GM06990 (cell line): ENCODE measurements at regions not wholly inside any gene's neighbourhood (a gene's known extent, or its start where the extent isn't known, plus 50 kb on each side); places are given as distances from the start of the nearest gene placed in this dataset.

Experiments
- DNase-seq: peaks from one replicate; pipeline ENCODE4 v3.0.0-alpha.2; 2011; ENCODE audit not compliant: insufficient read length; ENCODE audit errors: extremely low read depth
- H3K27me3 ChIP-seq: replicated peaks from 2 replicates; pipeline ENCODE4 v1.6.0; 2011; ENCODE audit warnings: low read length; ENCODE audit not compliant: control insufficient read depth, insufficient read depth
- H3K36me3 ChIP-seq: 2 replicates; pipeline ENCODE4 v1.5.1; 2011; ENCODE audit warnings: low read length; ENCODE audit not compliant: control insufficient read depth, insufficient read depth
- H3K4me3 ChIP-seq: replicated peaks from 2 replicates; pipeline ENCODE4 v1.5.1; 2011; ENCODE audit warnings: low read depth, mild to moderate bottlenecking, control low read depth, low read length
- TF ChIP-seq, protein P1 (sequence below): IDR thresholded peaks from 2 replicates; pipeline ENCODE4 v1.5.1; 2011; ENCODE audit warnings: low read length, control low read depth, mild to moderate bottlenecking, inconsistent platforms; ENCODE audit not compliant: insufficient read depth, poor library complexity, severe bottlenecking

- Histone ChIP-seq H3K36me3 (no peaks in the 10 kb centered on the region), H3K4me3 (no peak overlapping the region), H3K27me3 (no peaks in the 10 kb centered on the region)
- TF ChIP-seq, protein P1, sequence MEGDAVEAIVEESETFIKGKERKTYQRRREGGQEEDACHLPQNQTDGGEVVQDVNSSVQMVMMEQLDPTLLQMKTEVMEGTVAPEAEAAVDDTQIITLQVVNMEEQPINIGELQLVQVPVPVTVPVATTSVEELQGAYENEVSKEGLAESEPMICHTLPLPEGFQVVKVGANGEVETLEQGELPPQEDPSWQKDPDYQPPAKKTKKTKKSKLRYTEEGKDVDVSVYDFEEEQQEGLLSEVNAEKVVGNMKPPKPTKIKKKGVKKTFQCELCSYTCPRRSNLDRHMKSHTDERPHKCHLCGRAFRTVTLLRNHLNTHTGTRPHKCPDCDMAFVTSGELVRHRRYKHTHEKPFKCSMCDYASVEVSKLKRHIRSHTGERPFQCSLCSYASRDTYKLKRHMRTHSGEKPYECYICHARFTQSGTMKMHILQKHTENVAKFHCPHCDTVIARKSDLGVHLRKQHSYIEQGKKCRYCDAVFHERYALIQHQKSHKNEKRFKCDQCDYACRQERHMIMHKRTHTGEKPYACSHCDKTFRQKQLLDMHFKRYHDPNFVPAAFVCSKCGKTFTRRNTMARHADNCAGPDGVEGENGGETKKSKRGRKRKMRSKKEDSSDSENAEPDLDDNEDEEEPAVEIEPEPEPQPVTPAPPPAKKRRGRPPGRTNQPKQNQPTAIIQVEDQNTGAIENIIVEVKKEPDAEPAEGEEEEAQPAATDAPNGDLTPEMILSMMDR = no peak
- DNase-seq = no peak
Observed at GRCh38 chr1:163439471-163439870, 117.7 kb downstream of the NUF2 start.

GRCh38 chr1:163440090-163440489 lies 118.3 kb downstream of the NUF2 start:
- no peak overlapping the region for H3K4me3 ChIP-seq
- H3K27me3 ChIP-seq = no peaks in the 10 kb centered on the region
- DNase-seq = no peak
- H3K36me3 ChIP-seq = no peaks in the 10 kb centered on the region
- TF ChIP-seq, protein P1 = no peak

- no peaks in the 10 kb centered on the region for H3K27me3 ChIP-seq
- H3K4me3 ChIP-seq = no peak overlapping the region
- no peak for DNase-seq
- H3K36me3 ChIP-seq = no peaks in the 10 kb centered on the region
- TF ChIP-seq, protein P1 = no peak
Observed at GRCh38 chr1:163442231-163442879, 120.6 kb downstream of the NUF2 start.

GRCh38 chr1:163442895-163443294 lies 121.1 kb downstream of the NUF2 start:
- TF ChIP-seq, protein P1 = no peak
- no peaks in the 10 kb centered on the region for H3K36me3 ChIP-seq
- DNase-seq = no peak

DNA sequence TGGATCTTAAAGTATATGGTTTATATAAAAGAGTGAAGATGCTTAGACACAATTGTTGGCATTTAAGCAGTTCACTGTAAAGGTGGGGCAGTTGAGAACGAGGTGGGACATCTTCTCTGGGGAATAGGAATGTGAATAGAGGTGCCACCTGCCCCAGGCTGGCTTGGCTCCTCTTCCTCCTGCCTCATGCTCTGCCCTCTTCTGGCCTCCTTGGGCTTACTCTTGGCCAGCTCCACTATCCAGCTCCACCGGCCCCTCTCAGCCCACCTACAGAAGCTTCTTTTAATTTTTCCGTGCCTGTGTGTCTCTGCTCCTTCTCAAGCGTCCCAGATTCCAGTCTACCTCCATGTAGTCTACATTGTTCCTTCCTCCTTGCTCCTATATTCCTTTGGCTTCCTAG lies 122.1 kb downstream of the NUF2 start:
- no peak overlapping the region for H3K4me3 ChIP-seq
- H3K36me3 ChIP-seq = no peaks in the 10 kb centered on the region
- DNase-seq = no peak
- no peaks in the 10 kb centered on the region for H3K27me3 ChIP-seq
- TF ChIP-seq, protein P1 = no peak

More at GRCh38 chr1:163442895-163443294, 121.1 kb downstream of the NUF2 start:
- no peak overlapping the region for H3K4me3 ChIP-seq
- no peaks in the 10 kb centered on the region for H3K27me3 ChIP-seq

DNA sequence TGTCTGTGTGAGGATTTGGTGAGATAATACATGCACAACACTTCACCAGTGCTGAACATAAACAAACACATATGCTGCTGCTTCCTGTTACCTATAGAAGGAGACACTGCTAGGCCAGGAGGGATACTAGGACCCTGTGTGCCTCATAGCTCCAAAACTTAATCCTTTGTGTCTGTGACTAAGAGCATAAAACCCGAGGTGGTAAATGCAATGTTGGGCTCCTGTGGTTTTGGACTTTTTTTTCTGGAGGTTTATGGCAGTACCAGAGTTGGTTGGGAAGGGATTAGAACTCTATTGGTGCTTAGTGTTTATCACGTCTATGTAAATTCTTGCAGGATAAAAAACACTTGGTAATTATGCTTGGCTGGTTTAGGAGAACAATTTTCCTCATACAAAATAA lies 122.9 kb downstream of the NUF2 start:
- TF ChIP-seq, protein P1 = no peak
- Histone ChIP-seq H3K27me3 (no peaks in the 10 kb centered on the region), H3K36me3 (no peaks in the 10 kb centered on the region), H3K4me3 (no peak overlapping the region)
- DNase-seq = no peak
